Loucy (cell line): ENCODE measurements at regions not wholly inside any gene's neighbourhood (a gene's known extent, or its start where the extent isn't known, plus 50 kb on each side); places are given as distances from the start of the nearest gene placed in this dataset.

Experiments used
- H2AFZ ChIP-seq: fragments of 200-600 bp; sonication (generic); 2 replicates; pipeline ENCODE4 v1.6.0; 2016; ENCODE audit warnings: antibody characterized with exemption, mild to moderate bottlenecking, low read length, moderate library complexity
- H3F3A ChIP-seq: fragments of 200-600 bp; 2 replicates; pipeline ENCODE4 v1.6.0; 2016; ENCODE audit warnings: antibody characterized with exemption, low read depth, mild to moderate bottlenecking
- H3K27me3 ChIP-seq: fragments of 200-600 bp; sonication (generic); 2 replicates; pipeline ENCODE4 v1.6.1; 2014; ENCODE audit warnings: low read length, mild to moderate bottlenecking; ENCODE audit not compliant: insufficient read depth, poor library complexity, severe bottlenecking
- H3K36me3 ChIP-seq: fragments of 200-600 bp; sonication (generic); 2 replicates; pipeline ENCODE4 v1.6.1; 2016; ENCODE audit warnings: low read length; ENCODE audit not compliant: insufficient read depth
- H3K4me1 ChIP-seq: fragments of 200-600 bp; sonication (generic); 2 replicates; pipeline ENCODE4 v1.5.1; 2014; ENCODE audit warnings: low read length, mild to moderate bottlenecking; ENCODE audit not compliant: insufficient read depth, poor library complexity, severe bottlenecking
- H3K4me2 ChIP-seq: fragments of 200-600 bp; sonication (generic); 2 replicates; pipeline ENCODE4 v1.6.0; 2014; ENCODE audit warnings: antibody characterized with exemption, low read length, low read depth, mild to moderate bottlenecking; ENCODE audit not compliant: poor library complexity, severe bottlenecking
- H3K4me3 ChIP-seq: fragments of 200-600 bp; sonication (generic); 2 replicates; pipeline ENCODE4 v1.5.1; 2014; ENCODE audit warnings: low read length, mild to moderate bottlenecking, mixed read lengths; ENCODE audit not compliant: poor library complexity, severe bottlenecking
- H3K79me2 ChIP-seq: fragments of 200-600 bp; sonication (generic); 2 replicates; pipeline ENCODE4 v1.6.1; 2014; ENCODE audit warnings: low read length; ENCODE audit not compliant: insufficient read depth
- H3K9ac ChIP-seq: fragments of 200-600 bp; sonication (generic); 2 replicates; pipeline ENCODE4 v1.6.0; 2014; ENCODE audit warnings: mild to moderate bottlenecking, low read depth, low read length, moderate library complexity; ENCODE audit not compliant: poor library complexity, severe bottlenecking
- H3K9me2 ChIP-seq: fragments of 200-600 bp; sonication (generic); replicated peaks from 2 replicates; pipeline ENCODE4 v1.6.1; 2016; ENCODE audit warnings: low read depth, low read length, mixed read lengths
- H3K9me3 ChIP-seq: fragments of 200-600 bp; sonication (generic); 2 replicates; pipeline ENCODE4 v1.6.1; 2014; ENCODE audit warnings: mild to moderate bottlenecking, antibody characterized with exemption, low read length, low read depth; ENCODE audit not compliant: insufficient read depth
- H4K20me1 ChIP-seq: fragments of 200-600 bp; sonication (generic); 2 replicates; pipeline ENCODE4 v1.6.0; 2014; ENCODE audit warnings: antibody characterized with exemption, low read length, mild to moderate bottlenecking; ENCODE audit not compliant: insufficient read depth, poor library complexity, severe bottlenecking
- CTCF ChIP-seq: fragments of 200-600 bp; sonication (generic); conservative IDR thresholded peaks from 2 replicates; pipeline ENCODE4 v1.5.1; 2014; ENCODE audit warnings: mild to moderate bottlenecking, antibody characterized with exemption, low read length
- EZH2phosphoT487 ChIP-seq: fragments of 200-600 bp; IDR thresholded peaks from 2 replicates; pipeline ENCODE4 v1.6.1; 2018; ENCODE audit warnings: antibody characterized with exemption, mild to moderate bottlenecking, moderate library complexity, borderline replicate concordance

- TF ChIP-seq CTCF (no peak), EZH2phosphoT487 (no peak)
- Histone ChIP-seq H3K4me3 (no peak overlapping the region), H3K79me2 (no peaks in the 10 kb centered on the region), H3K9me2 (no peaks in the 10 kb centered on the region), H2AFZ (no peak overlapping the region), H3F3A (no peaks in the 10 kb centered on the region), H3K27me3 (no peaks in the 10 kb centered on the region), H3K4me1 (no peaks in the 10 kb centered on the region), H3K4me2 (no peak overlapping the region), H3K9me3 (no peaks in the 10 kb centered on the region), H3K9ac (no peak overlapping the region), H4K20me1 (no peaks in the 10 kb centered on the region), H3K36me3 (no peaks in the 10 kb centered on the region)
These were observed 577.8 kb downstream of the REEP3 start for GRCh38 chr10:64098994-64099393.

GRCh38 chr10:64101606-64102263 is 580.5 kb downstream of the REEP3 start:
- Histone ChIP-seq H3K9me3 (no peaks in the 10 kb centered on the region), H3K9ac (no peak overlapping the region), H4K20me1 (no peaks in the 10 kb centered on the region), H3K4me3 (no peak overlapping the region), H3K27me3 (no peaks in the 10 kb centered on the region), H3K9me2 (no peaks in the 10 kb centered on the region), H3K36me3 (no peaks in the 10 kb centered on the region), H3K79me2 (no peaks in the 10 kb centered on the region), H3F3A (no peaks in the 10 kb centered on the region), H2AFZ (no peak overlapping the region), H3K4me1 (no peaks in the 10 kb centered on the region), H3K4me2 (no peak overlapping the region)
- TF ChIP-seq EZH2phosphoT487 (no peak), CTCF (no peak)

- no peaks in the 10 kb centered on the region for H3K4me1 ChIP-seq
- no peaks in the 10 kb centered on the region for H4K20me1 ChIP-seq
- no peak overlapping the region for H2AFZ ChIP-seq
- TF ChIP-seq EZH2phosphoT487: no peak
- TF ChIP-seq CTCF: no peak
- no peaks in the 10 kb centered on the region for H3K9me2 ChIP-seq
- H3K79me2 ChIP-seq: no peaks in the 10 kb centered on the region
- H3K4me2 ChIP-seq: no peak overlapping the region
- no peak overlapping the region for H3K9ac ChIP-seq
- H3K27me3 ChIP-seq: no peaks in the 10 kb centered on the region
- no peaks in the 10 kb centered on the region for H3K9me3 ChIP-seq
- H3F3A ChIP-seq: no peaks in the 10 kb centered on the region
- H3K36me3 ChIP-seq: no peaks in the 10 kb centered on the region
- no peak overlapping the region for H3K4me3 ChIP-seq
These were observed 581.0 kb downstream of the REEP3 start for GRCh38 chr10:64102264-64102633.
